ENCODE measurements at regions not wholly inside any gene's neighbourhood (a gene's known extent, or its start where the extent isn't known, plus 50 kb on each side); places are given as distances from the start of the nearest gene placed in this dataset.

DNA sequence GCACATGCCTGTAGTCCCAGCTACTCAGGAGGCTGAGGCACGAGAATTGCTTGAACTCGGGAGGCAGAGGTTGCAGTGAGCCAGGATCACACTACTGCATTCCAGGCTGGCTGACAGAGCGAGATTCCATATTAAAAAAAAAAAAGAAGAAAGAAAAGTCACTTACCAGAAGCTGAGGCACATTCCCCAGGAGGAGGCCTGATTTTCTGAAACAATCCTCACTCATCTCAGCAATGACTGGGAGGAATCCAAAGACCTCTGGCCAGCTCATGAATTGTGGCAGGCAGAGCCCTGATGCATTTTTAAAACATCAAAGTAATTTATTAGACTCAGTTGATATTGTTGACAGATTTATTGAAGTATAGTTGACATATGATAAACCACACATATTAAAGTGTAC, 206.3 kb downstream of the FOXO1 start:
- TF ChIP-seq POLR2AphosphoS5 (IDR thresholded peaks at IDR 0.05; ENCODE audit: low read depth, low read length), result no peak
- TF ChIP-seq SIN3A (IDR thresholded peaks at IDR 0.05; ENCODE audit: borderline replicate concordance, insufficient read depth, low read length), result no peak
- TF ChIP-seq TAF1 (IDR thresholded peaks at IDR 0.05; ENCODE audit: borderline replicate concordance, insufficient read depth, low read length), result no peak
- TF ChIP-seq REST (IDR thresholded peaks at IDR 0.05; ENCODE audit: insufficient read depth in 1 of 2, low read depth in 2 of 2, low read length in 2 of 2), result no peak
- no peak for TF ChIP-seq FOXP2 (optimal IDR thresholded peaks at IDR 0.05; ENCODE audit: borderline replicate concordance, extremely low read depth, extremely low read length, insufficient read depth)

Data from PFSK-1 (cell line).